Activated T-helper 1 cell treated with anti-CD3 and anti-CD28 coated beads, Interleukin-12 subunit alpha, Interleukin-12 subunit beta, Interleukin-2, Interleukin-4 antibody, amounts not matched to agents 30 ng/mL and 10 ng/mL and 1 ng/mL, durations not matched to agents 14 hours and 24 hours and 36 hours (primary cell): ENCODE measurements at regions not wholly inside any gene's neighbourhood (a gene's known extent, or its start where the extent isn't known, plus 50 kb on each side); places are given as distances from the start of the nearest gene placed in this dataset.
A peak's percentile ranks its signal among the peaks of the same experiment; 100 is the strongest.
"Not testable (repeated sequence)": the region's sequence is repeated elsewhere in the genome, so short reads cannot be mapped to it uniquely, and the experiment has no call there.

Source experiments
- DNase-seq: peaks from one replicate; pipeline ENCODE4 v3.0.0; 2021; ENCODE audit warnings: low spot score
- H3K27ac Mint-ChIP-seq: one replicate; pipeline ENCODE4 v1.8.0; 2021; ENCODE audit warnings: mild to moderate bottlenecking, mixed read lengths
- H3K27me3 Mint-ChIP-seq: one replicate; pipeline ENCODE4 v1.8.0; 2022; ENCODE audit warnings: mild to moderate bottlenecking, moderate library complexity, mixed read lengths; ENCODE audit not compliant: insufficient read depth
- H3K36me3 Mint-ChIP-seq: one replicate; pipeline ENCODE4 v1.8.0; 2021; ENCODE audit warnings: low read depth, mixed read lengths
- H3K4me1 Mint-ChIP-seq: one replicate; pipeline ENCODE4 v1.8.0; 2021; ENCODE audit warnings: low read depth, mixed read lengths
- H3K4me3 Mint-ChIP-seq: one replicate; pipeline ENCODE4 v1.8.0; 2021; ENCODE audit warnings: mild to moderate bottlenecking, moderate library complexity, mixed read lengths
- H3K9me3 Mint-ChIP-seq: one replicate; pipeline ENCODE4 v1.8.0; 2021; ENCODE audit warnings: mixed read lengths
- intact Hi-C: fragments of 100-400 bp; cut with micrococcal nuclease; formaldehyde crosslinking; loops from one replicate; pipeline ENCODE4 v1.15.1; 2024

DNA sequence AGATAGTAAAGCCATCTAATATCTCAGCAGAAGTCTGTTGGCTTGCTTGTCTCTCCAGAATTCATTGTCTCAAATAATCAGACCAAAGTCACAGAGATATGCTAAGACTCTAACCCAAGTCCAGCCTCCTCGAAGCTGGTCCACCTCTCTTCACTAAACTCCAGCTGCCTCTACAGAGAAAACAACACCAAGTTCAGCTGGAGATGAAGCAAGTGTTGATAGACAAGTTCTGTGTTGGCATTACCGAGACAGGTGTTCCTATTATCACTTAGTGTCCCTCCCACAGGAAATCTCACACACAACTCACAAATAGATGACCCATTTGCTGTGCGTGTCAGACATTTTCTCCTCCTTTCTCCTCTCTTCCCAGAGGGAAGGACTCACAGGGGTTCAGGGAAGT is 164.4 kb upstream of the ANKFN1 start:
- no peaks in the 10 kb centered on the region for H3K27me3 Mint-ChIP-seq

DNA sequence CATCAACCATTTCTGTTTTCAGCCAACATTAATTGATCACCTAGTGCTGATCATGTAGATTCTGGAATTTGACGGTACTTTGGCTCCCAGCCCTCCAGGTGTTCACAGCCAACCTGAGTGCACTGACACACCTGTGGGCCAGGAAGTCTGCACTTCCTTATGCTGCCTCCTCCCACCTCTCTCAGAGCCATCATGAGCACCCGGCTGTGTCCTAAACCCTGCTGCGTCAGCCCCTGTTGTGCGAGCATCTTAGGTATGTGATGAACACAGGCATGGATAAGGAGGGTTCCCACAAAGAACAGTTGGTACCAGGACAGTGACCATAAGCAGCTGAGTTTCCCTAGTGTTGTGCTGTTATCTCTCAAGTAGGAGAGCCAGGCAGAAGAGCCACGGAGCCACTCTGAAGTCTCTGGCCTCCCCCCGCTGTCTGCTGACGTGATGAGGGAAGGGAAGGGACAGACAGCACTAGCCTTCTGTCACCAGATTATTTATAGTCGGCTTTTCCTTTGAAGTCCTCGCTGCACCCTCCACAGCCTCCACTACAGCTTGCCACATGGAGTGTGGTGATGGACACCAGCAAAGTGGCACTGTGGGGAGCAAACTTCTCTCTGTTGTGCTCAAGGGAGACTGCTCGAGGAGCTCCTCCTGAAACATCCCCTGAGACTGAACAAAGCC is 162.8 kb upstream of the ANKFN1 start:
- no peak overlapping the region for H3K4me3 Mint-ChIP-seq
- no peak for DNase-seq
- intact Hi-C loops = no loop called here
- peaks cover 24% of the 10 kb centered on the region for H3K9me3 Mint-ChIP-seq
- H3K36me3 Mint-ChIP-seq = no peaks in the 10 kb centered on the region
- no peak overlapping the region for H3K27ac Mint-ChIP-seq
- H3K27me3 Mint-ChIP-seq = peaks cover 3% of the 10 kb centered on the region
- H3K4me1 Mint-ChIP-seq = no peaks in the 10 kb centered on the region

More for the DNA sequence above, 164.4 kb upstream of the ANKFN1 start:
- H3K4me3 Mint-ChIP-seq = no peak overlapping the region
- H3K9me3 Mint-ChIP-seq = peaks cover 18% of the 10 kb centered on the region
- no peaks in the 10 kb centered on the region for H3K36me3 Mint-ChIP-seq
- DNase-seq = no peak
- intact Hi-C loops = loop anchor here (1.0 kb wide), 1 partner anchor 22 kb away; no protein-coding TSS in a partner anchor
- no peak overlapping the region for H3K27ac Mint-ChIP-seq
- no peaks in the 10 kb centered on the region for H3K4me1 Mint-ChIP-seq

DNA sequence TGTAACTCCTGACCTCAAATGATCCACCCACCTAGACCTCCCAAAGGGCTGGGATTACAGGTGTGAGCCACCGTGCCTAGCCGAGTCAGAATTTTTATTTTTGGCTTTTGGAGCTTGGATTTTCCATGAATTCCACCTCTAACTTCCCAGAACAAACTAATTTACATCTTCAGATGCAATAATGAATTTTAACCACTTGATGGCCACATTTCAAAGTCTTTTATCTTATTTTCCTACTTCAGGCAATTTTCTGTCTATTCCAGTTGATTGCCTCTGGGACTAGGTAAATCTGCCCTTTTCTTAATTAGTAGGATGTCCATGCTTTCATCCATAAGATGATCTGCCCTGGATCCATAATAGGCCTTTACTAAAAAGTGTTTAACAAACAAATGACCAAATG is 156.4 kb upstream of the ANKFN1 start:
- H3K36me3 Mint-ChIP-seq = no peaks in the 10 kb centered on the region
- H3K4me1 Mint-ChIP-seq = no peaks in the 10 kb centered on the region
- no peak overlapping the region for H3K27ac Mint-ChIP-seq
- H3K9me3 Mint-ChIP-seq = peaks cover 19% of the 10 kb centered on the region
- peaks cover 3% of the 10 kb centered on the region for H3K27me3 Mint-ChIP-seq
- DNase-seq = no peak
- intact Hi-C loops = loop anchor here (1.0 kb wide), 1 partner anchor 322 kb away; no protein-coding TSS in a partner anchor
- H3K4me3 Mint-ChIP-seq = no peak overlapping the region

DNA sequence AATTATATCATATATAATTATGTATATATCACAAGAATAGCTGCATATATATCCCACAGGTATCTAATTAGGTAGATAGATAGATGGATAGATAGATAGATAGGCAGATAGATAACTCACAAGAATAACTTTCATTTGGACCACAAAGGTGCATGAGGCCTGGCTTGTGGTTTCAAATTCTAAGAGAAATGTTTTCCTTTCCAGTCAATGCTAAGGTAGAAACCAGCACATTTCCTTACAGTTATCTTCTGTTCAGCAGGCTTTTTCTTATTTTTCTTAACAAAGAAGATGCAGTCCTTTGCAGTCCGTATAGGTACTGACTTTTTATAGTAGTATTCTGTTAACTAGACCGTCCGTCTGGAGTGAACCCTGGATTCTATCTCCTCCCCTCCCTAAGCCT is 152.9 kb upstream of the ANKFN1 start:
- H3K36me3 Mint-ChIP-seq = no peaks in the 10 kb centered on the region

DNA sequence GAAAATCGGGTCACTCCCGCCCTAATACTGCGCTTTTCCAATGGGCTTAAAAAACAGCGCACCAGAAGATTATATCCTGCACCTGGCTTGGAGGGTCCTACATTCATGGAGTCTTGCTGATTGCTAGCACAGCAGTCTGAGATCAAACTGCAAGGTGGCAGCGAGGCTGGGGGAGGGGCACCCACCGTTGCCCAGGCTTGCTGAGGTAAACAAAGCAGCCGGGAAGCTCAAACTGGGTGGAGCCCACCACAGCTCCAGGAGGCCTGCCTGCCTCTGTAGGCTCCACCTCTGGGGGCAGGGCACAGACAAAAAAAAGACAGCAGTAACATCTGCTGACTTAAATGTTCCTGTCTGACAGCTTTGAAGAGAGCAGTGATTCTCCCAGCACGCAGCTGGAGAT is 150.6 kb upstream of the ANKFN1 start:
- intact Hi-C loops, H3K36me3 Mint-ChIP-seq, H3K27ac Mint-ChIP-seq, DNase-seq, H3K4me3 Mint-ChIP-seq, H3K27me3 Mint-ChIP-seq, H3K4me1 Mint-ChIP-seq: not testable (repeated sequence)
- peaks cover 17% of the 10 kb centered on the region for H3K9me3 Mint-ChIP-seq

More for the DNA sequence above, 152.9 kb upstream of the ANKFN1 start:
- DNase-seq = no peak
- H3K4me1 Mint-ChIP-seq = no peaks in the 10 kb centered on the region
- intact Hi-C loops = no loop called here
- H3K27me3 Mint-ChIP-seq = no peaks in the 10 kb centered on the region
- no peak overlapping the region for H3K4me3 Mint-ChIP-seq
- H3K9me3 Mint-ChIP-seq = peaks cover 17% of the 10 kb centered on the region
- H3K27ac Mint-ChIP-seq = no peak overlapping the region

DNA sequence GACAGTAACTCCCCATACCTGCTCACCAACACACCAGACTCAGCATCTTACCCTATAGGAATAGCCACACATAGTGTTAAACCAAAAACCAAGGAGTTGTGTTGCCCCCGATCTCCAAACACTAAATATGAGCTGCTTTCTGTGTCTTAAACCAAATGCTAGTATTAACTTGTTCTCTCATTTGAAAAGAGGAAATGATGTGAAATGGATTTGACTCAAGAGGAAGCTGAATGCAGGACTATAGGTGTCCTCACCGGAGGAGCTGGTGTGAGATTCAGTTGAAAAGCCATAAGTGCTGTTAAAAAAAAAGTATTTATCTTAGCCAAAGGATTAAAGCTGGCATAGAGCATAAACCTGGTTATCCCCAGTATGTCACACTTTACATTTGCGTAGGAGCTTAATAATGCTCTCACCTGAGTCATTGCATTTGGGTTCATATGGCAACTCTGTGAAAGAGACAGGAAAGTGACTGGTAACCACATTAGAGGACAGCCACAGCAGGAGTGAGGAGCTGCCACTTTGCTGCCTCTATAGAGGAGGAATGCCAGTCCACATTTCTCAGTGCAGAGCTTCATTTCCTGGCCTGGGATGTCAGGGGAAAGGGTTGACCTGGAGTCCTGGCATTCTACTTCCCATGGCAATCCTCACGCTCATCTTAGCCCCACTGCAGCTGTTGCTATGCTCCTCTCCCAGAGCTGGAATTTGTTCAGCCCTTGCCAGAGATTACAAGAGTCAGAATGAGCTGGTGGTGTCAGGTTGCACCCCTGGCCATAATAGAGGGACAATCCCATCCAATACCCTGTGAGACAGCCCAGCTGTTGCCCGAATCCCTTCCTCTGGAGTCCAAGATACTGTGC is 143.3 kb upstream of the ANKFN1 start:
- no peak for DNase-seq
- Mint-ChIP-seq H3K4me3 (no peak overlapping the region), H3K27me3 (peaks cover 1% of the 10 kb centered on the region), H3K36me3 (peaks cover 1% of the 10 kb centered on the region), H3K9me3 (peaks cover 10% of the 10 kb centered on the region), H3K27ac (no peak overlapping the region), H3K4me1 (peaks cover 20% of the 10 kb centered on the region)
- intact Hi-C loops = no loop called here

DNA sequence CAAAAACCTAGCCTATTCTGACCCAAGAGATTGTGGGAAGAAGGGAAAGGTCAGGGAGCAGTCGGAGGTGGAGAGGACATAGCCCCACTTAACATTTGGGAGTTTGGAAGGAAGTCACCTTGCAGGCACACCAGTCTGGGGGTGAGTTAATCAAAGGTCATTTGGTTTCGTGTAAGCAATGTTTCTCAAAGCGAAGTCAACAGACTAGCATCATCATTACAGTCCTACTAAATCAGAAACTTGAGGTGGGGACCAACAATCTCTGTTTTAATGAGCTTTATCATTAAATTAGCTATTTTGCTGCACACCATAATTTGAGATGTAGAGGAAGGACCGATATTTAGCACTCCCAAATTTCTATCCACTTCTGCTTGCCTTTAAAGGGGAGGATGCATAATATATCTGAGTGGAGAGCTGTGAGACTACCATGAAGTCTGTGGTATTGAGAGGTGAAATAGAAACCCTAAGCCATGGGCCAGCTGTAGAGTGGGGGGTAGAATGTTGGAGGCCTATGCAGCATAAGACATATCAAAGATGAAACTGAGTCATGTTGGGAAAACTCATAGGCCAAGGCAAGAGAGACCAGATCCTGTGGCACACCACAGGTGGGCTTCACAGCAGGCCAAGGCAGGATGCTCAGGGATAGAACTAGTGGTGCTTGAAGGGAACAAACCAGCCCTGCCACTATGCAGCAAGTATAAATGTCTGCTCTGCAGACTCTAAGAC is 141.7 kb upstream of the ANKFN1 start:
- DNase-seq = no peak
- Mint-ChIP-seq H3K36me3 (peaks cover 1% of the 10 kb centered on the region), H3K27ac (peak overlapping the region; percentile 5), H3K9me3 (peaks cover 10% of the 10 kb centered on the region), H3K4me1 (peaks cover 20% of the 10 kb centered on the region), H3K4me3 (no peak overlapping the region), H3K27me3 (peaks cover 3% of the 10 kb centered on the region)
- intact Hi-C loops = no loop called here

DNA sequence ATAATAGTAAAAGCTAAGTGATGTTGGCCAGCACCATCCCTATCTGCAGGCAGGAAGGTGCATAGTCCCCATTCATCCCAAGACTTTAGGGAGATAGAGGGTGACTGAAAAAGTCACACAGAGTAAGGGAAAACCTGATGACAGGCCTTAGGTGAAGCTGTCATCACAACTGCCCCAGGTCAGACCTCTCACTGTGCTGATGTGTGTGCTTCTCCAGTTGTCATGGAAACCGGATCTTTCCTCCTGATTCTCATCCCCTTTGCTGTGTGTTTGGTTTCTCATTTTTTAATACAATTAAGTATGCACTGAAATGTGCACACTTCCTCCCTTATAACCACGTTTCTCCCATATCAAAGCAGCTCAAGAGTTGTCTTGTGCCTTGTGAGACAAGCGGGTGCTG is 135.1 kb upstream of the ANKFN1 start:
- intact Hi-C loops = no loop called here
- peaks cover 12% of the 10 kb centered on the region for H3K9me3 Mint-ChIP-seq
- H3K27me3 Mint-ChIP-seq = peaks cover 2% of the 10 kb centered on the region
- H3K4me1 Mint-ChIP-seq = peaks cover 24% of the 10 kb centered on the region
- H3K36me3 Mint-ChIP-seq = peaks cover 2% of the 10 kb centered on the region
- H3K27ac Mint-ChIP-seq = no peak overlapping the region
- DNase-seq = no peak
- H3K4me3 Mint-ChIP-seq = no peak overlapping the region

DNA sequence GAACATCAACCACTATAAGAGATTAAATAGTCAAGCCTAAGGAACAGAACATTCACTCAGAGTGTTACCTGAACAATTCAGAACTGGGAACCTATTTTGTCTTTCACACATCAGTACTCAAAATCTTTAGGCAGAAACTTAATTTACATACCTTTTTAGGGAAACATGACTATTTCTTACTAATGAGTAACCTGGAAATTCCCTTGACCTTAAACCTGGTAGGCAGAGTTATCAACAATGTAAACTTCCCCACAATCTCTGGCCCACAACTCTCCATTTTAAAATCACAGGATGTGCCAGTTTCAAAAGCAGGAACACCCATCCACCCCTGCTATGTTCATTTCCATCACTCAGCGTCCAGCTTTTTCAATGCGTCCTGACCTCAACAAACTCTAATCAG is 132.9 kb upstream of the ANKFN1 start:
- Mint-ChIP-seq H3K27me3 (peaks cover 2% of the 10 kb centered on the region), H3K4me3 (no peak overlapping the region), H3K27ac (peak overlapping the region; percentile 27), H3K9me3 (peaks cover 8% of the 10 kb centered on the region), H3K36me3 (peaks cover 2% of the 10 kb centered on the region), H3K4me1 (peaks cover 30% of the 10 kb centered on the region)
- intact Hi-C loops = loop anchor here (2.0 to 10.0 kb wide), 4 partner anchors 274 to 764 kb away; no protein-coding TSS in a partner anchor
- no peak for DNase-seq

DNA sequence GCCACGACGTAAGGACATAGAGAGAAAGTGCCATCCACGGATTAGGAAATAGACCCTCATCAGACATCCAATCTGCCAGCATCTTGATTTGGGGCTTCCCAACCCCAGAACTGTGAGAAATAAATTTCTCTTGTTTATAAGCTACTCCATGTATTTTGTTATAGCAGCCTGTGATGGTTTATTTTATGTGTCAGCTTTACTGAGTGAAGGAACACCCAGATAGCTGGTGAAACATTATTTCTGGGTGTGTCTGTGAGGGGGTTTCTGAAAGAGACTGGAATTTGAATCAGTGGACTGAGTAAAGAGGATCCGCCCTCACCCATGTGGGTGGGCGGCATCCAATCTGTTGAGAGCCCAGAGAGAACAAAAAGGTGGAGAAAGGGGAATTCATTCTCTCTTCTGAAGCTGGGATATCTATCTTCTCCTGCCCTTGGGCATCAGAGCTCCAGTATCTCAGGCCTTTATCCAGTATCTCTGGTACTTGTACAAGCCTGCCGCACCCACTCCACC is 131.5 kb upstream of the ANKFN1 start:
- intact Hi-C loops = loop anchor here (2.0 to 10.0 kb wide), 4 partner anchors 273 to 763 kb away; no protein-coding TSS in a partner anchor
- H3K36me3 Mint-ChIP-seq = peaks cover 2% of the 10 kb centered on the region
- no peaks in the 10 kb centered on the region for H3K27me3 Mint-ChIP-seq
- no peak overlapping the region for H3K4me3 Mint-ChIP-seq
- H3K9me3 Mint-ChIP-seq = peaks cover 10% of the 10 kb centered on the region
- peaks cover 30% of the 10 kb centered on the region for H3K4me1 Mint-ChIP-seq
- H3K27ac Mint-ChIP-seq = no peak overlapping the region
- no peak for DNase-seq

DNA sequence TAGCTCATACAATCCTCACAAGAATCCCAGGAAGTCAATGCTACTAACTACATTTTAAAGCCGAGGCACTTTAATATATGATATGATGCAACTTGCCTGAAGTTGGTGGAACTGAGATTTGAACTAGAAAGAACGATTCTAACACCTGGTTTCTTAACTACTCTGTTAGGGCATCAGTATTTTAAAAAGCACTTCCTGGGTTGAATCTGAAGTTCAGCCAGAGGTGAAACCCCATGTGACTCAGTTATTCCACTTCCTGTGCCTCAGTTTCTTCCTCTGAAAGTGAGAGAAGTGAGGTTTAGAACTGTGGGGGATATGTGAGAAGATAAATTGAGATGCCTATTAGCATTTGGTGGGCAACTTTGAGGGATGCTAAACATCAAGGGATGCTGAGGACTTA is 129.4 kb upstream of the ANKFN1 start:
- peaks cover 2% of the 10 kb centered on the region for H3K36me3 Mint-ChIP-seq
- peak overlapping the region; percentile 66 for H3K27ac Mint-ChIP-seq
- no peak for DNase-seq
- intact Hi-C loops = loop anchor here (1.0 to 10.0 kb wide), 4 partner anchors 271 to 761 kb away; no protein-coding TSS in a partner anchor
- peaks cover 6% of the 10 kb centered on the region for H3K9me3 Mint-ChIP-seq
- H3K4me1 Mint-ChIP-seq = peaks cover 30% of the 10 kb centered on the region
- no peak overlapping the region for H3K4me3 Mint-ChIP-seq
- no peaks in the 10 kb centered on the region for H3K27me3 Mint-ChIP-seq

DNA sequence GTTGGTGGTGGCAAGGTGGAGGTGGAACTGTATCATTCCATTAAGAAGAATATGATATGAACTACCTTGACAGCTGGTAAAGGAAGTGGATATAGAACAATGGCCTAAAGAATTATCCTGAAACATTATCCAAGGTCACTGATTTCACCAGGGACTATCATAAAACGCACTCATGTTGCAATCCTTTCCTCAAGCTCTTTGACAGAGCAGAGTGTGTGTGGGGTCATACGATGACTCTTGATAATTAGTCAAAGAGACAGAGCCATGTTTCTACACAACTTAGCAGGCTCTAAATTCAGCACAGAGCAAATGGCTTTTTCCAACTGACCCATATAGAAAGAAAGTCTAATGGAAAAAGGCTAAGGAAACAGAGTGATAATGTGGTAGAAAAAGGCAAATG is 126.4 kb upstream of the ANKFN1 start:
- intact Hi-C loops = loop anchor here (10.0 kb wide), 2 partner anchors 268 to 758 kb away; no protein-coding TSS in a partner anchor
- H3K9me3 Mint-ChIP-seq = peaks cover 6% of the 10 kb centered on the region
- DNase-seq = no peak
- no peak overlapping the region for H3K4me3 Mint-ChIP-seq
- peaks cover 21% of the 10 kb centered on the region for H3K4me1 Mint-ChIP-seq
- no peak overlapping the region for H3K27ac Mint-ChIP-seq
- H3K27me3 Mint-ChIP-seq = no peaks in the 10 kb centered on the region
- H3K36me3 Mint-ChIP-seq = peaks cover 2% of the 10 kb centered on the region
